Lower lobe of right lung (tissue), 2 donors: ENCODE measurements at regions not wholly inside any gene's neighbourhood (a gene's known extent, or its start where the extent isn't known, plus 50 kb on each side); places are given as distances from the start of the nearest gene placed in this dataset.

Experiments
- ATAC-seq, 2 donors: fragments of 200-7000 bp; cut with Tn5 transposase; one replicate each; pipeline ENCODE4 v1.9.1; 2020 to 2022; ENCODE audit warnings: mild to moderate bottlenecking in 2 of 2, moderate library complexity in 2 of 2
- DNase-seq: peaks from one replicate; pipeline ENCODE4 v3.0.0-alpha.2; 2020
- H3K27ac ChIP-seq: fragments of 200-600 bp; one replicate; pipeline ENCODE4 v1.8.0; 2022
- H3K27me3 ChIP-seq: fragments of 200-600 bp; one replicate; pipeline ENCODE4 v1.8.0; 2022; ENCODE audit warnings: low read depth
- H3K36me3 ChIP-seq: fragments of 200-600 bp; one replicate; pipeline ENCODE4 v1.8.0; 2022; ENCODE audit warnings: mild to moderate bottlenecking
- H3K4me1 ChIP-seq: fragments of 200-600 bp; one replicate; pipeline ENCODE4 v1.8.0; 2022
- H3K4me3 ChIP-seq: fragments of 200-600 bp; one replicate; pipeline ENCODE4 v1.8.0; 2022; ENCODE audit warnings: mild to moderate bottlenecking
- H3K9me3 ChIP-seq: fragments of 200-600 bp; one replicate; pipeline ENCODE4 v1.8.0; 2022
- intact Hi-C: fragments of 100-400 bp; cut with DNase I; formaldehyde crosslinking; loops from one replicate; pipeline ENCODE4 v1.11.0; 2022
- TF ChIP-seq, protein P1 (sequence below): fragments of 200-600 bp; IDR thresholded peaks from one replicate; pipeline ENCODE4 v1.8.0; 2022; ENCODE audit warnings: antibody characterized with exemption, mild to moderate bottlenecking
- donor health status: DM: no; HTN: yes; CAD: no; lungs with severe emphysema.

DNA sequence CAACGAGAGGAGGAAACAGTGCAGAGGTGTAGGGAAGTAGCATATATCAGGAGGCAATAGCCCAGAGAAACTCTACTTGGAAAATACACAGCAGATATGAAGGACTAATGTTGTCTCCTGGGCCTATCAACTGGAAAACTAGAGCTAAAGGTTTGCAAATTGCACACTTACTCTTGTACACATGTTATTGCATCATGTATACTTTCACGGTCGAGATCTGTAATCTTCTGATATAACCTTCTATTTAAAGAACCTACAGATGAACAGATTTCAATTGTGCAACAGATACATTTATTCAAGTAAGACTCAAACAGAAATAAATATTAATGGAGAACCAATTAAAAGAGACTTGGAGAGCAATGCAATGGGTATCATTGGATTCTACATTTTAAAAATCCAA, 256.3 kb upstream of the TMEM161B start:
- H3K9me3 ChIP-seq = no peaks in the 10 kb centered on the region
- intact Hi-C loops = no loop called here

DNA sequence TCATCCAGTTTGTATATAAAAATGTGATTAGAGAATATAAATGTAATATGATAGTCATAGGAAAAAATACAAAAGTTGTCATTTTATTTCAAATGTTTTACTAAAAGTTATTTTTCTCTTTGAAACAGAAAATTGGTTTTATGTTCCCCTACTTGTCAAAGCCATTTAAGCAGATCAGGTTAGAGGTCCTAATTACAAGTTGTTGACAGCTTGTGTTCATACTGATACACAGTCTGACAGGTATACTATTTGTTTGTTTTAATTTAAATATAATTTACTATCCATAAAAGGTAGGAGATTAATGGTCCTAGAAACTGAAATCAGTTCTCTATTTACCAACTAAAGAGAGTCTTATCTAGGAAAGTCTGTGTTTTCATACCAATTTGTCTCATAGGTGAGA, 250.4 kb upstream of the TMEM161B start:
- no peak for ATAC-seq
- H3K27ac ChIP-seq = no peak overlapping the region
- TF ChIP-seq, protein P1, sequence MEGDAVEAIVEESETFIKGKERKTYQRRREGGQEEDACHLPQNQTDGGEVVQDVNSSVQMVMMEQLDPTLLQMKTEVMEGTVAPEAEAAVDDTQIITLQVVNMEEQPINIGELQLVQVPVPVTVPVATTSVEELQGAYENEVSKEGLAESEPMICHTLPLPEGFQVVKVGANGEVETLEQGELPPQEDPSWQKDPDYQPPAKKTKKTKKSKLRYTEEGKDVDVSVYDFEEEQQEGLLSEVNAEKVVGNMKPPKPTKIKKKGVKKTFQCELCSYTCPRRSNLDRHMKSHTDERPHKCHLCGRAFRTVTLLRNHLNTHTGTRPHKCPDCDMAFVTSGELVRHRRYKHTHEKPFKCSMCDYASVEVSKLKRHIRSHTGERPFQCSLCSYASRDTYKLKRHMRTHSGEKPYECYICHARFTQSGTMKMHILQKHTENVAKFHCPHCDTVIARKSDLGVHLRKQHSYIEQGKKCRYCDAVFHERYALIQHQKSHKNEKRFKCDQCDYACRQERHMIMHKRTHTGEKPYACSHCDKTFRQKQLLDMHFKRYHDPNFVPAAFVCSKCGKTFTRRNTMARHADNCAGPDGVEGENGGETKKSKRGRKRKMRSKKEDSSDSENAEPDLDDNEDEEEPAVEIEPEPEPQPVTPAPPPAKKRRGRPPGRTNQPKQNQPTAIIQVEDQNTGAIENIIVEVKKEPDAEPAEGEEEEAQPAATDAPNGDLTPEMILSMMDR = no peak
- no peaks in the 10 kb centered on the region for H3K27me3 ChIP-seq
- DNase-seq = no peak
- no peaks in the 10 kb centered on the region for H3K9me3 ChIP-seq
- intact Hi-C loops = no loop called here
- no peak overlapping the region for H3K4me3 ChIP-seq
- no peaks in the 10 kb centered on the region for H3K4me1 ChIP-seq
- no peaks in the 10 kb centered on the region for H3K36me3 ChIP-seq

More for the DNA sequence above, 256.3 kb upstream of the TMEM161B start:
- Histone ChIP-seq H3K27me3 (no peaks in the 10 kb centered on the region), H3K4me1 (no peaks in the 10 kb centered on the region), H3K36me3 (no peaks in the 10 kb centered on the region), H3K27ac (no peak overlapping the region), H3K4me3 (no peak overlapping the region)
- no peak for DNase-seq
- TF ChIP-seq, protein P1 = no peak
- ATAC-seq = no peak

DNA sequence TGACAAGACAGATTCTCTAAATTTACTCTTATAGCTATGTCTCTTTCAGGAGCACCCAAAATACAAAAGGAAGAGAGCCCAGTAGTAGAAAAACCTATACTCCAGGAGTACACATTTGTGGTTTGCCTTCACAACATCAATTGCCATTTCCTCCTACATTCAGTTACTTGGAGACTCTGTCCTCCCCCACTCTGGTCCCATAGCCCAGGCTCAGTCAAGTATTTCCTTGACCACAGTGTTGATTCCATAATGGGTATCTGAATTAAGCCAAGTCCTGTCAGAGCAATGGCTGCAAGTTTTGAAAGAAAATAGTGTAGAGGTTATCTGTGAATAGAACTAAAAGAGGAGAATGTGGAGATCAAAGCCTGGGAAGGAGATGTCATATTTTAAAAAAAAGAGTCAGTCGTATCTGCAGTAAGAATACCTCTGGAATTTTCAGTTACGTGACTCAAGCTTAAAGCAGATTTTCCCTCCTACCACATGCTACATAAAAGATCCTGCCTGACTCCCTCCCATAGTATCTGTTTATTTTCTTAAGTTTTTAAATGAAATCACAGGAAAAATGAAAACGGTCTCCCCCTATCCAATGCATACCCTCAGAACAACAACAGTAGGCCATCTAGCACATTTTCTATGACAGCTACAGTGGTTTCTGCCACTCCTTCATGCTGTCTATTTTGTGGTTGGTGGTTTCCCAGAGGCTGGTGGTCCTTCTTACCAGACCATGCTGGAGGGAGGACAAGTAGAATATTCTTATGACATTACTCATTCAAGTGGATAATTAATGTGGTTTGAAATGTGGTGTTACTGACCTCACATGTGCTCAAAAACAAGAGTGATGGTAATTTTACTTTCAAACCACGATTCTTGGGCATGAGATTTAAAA, 249.7 kb upstream of the TMEM161B start:
- H3K4me1 ChIP-seq = no peaks in the 10 kb centered on the region
- no peak overlapping the region for H3K27ac ChIP-seq
- no peaks in the 10 kb centered on the region for H3K36me3 ChIP-seq
- ATAC-seq = no peak
- H3K4me3 ChIP-seq = no peak overlapping the region
- TF ChIP-seq, protein P1 = no peak
- intact Hi-C loops = no loop called here
- H3K9me3 ChIP-seq = no peaks in the 10 kb centered on the region
- H3K27me3 ChIP-seq = no peaks in the 10 kb centered on the region
- no peak for DNase-seq

DNA sequence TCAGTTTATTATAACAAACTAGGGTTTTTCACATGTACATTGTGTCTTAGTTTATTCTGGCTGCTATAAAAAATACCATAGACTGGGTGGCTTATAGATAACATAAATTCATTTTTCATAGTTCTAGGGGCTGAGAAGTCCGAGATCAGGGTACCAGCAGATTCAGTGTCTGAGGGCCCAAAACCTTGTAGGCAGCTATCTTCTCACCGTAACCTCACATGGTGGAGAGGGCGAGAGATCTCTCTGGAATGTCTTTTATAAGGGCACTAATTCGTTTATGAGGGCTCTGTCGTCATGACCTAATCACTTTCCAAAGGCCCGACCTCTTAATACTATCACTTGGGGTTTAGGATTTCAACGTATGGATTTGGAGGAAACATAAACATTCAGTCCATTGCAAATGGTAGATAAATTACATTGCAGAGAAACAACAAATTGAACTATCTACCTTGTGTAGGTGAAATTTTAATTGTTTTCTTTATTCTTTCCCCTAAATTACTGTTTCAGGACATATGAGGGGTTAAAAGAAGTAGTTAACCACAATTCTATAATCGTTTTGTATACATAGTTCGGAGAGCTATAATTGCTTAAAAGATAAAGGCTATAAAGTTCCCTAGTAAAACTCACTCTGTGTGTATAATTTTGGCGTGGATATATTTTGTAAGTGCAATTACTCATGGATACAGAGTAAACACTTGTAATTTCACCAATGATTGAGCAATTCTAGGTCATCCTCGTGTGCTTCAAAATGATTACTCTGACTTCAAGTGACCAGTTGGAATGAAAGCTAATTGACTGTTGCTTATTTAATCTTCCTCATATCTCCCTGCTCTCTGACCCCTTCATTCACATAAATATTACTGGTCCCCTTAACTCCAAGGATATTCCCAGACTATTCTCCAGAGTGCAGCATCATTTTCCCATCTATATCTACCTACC, 247.5 kb upstream of the TMEM161B start:
- intact Hi-C loops = no loop called here
- no peak for DNase-seq
- TF ChIP-seq, protein P1 = no peak
- Histone ChIP-seq H3K27ac (no peak overlapping the region), H3K27me3 (no peaks in the 10 kb centered on the region), H3K36me3 (no peaks in the 10 kb centered on the region), H3K4me3 (no peak overlapping the region), H3K9me3 (no peaks in the 10 kb centered on the region), H3K4me1 (no peaks in the 10 kb centered on the region)
- peak in 1 of 2 donors; percentile 43 for ATAC-seq

DNA sequence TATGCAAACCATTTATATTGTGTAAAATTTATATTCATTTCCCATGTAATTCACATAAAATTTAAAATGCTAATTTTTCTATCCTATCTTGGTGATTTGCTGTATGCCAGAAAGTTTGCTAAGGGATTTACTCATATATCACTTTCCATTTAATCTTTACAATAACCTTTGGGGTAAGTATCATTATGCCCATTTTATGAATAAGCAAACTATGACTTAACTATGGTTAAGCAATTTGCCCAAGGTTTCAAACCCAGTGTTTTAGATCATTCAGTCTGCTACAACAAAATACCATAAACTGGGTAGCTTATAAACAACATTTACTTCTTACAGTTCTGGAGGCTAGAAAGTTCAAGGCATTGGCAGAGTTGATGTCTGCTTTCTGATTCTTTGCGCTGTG, 246.4 kb upstream of the TMEM161B start:
- TF ChIP-seq, protein P1 = no peak
- Histone ChIP-seq H3K4me1 (no peaks in the 10 kb centered on the region), H3K4me3 (no peak overlapping the region), H3K27ac (no peak overlapping the region), H3K36me3 (no peaks in the 10 kb centered on the region), H3K27me3 (no peaks in the 10 kb centered on the region), H3K9me3 (no peaks in the 10 kb centered on the region)
- ATAC-seq = no peak
- no peak for DNase-seq
- intact Hi-C loops = no loop called here
